ENCODE measurements at regions not wholly inside any gene's neighbourhood (a gene's known extent, or its start where the extent isn't known, plus 50 kb on each side); places are given as distances from the start of the nearest gene placed in this dataset.

GRCh38 chr1:50326026-50326425 lies 97.2 kb downstream of the DMRTA2 start:
- no peaks in the 10 kb centered on the region for H3K27me3 ChIP-seq (ENCODE audit: control insufficient read depth in 3 of 3, insufficient read depth in 3 of 3, low read length in 2 of 3)
- no peaks in the 10 kb centered on the region for H3K4me1 ChIP-seq (ENCODE audit: control insufficient read depth in 5 of 5, insufficient read depth in 5 of 5, low read length in 5 of 5)
- no peak overlapping the region for H3K27ac ChIP-seq (ENCODE audit: low read depth in 1 of 2, low read length in 1 of 2)
- whole genome bisulfite sequencing, 2 donors, result 94 to 97% methylated on average over 17 of the region's 17 CpGs
- DNase-seq (no peak), ATAC-seq (ENCODE audit: insufficient read depth, low FRiP score) (no peak)
- H3K36me3 ChIP-seq (ENCODE audit: control insufficient read depth in 4 of 4, insufficient read depth in 4 of 4, low read length in 4 of 4), result no peaks in the 10 kb centered on the region
- H3K4me3 ChIP-seq, result no peak overlapping the region
- H3K9me3 ChIP-seq (ENCODE audit: control insufficient read depth in 4 of 4, insufficient read depth in 3 of 4, low read length in 3 of 4), result peaks cover 0 to 2% (median 0%) of the 10 kb centered on the region in 4 donors
- no peak overlapping the region for H3K9ac ChIP-seq (ENCODE audit: insufficient read depth in 1 of 2, low read length in 2 of 2)
- TF ChIP-seq CTCF (IDR thresholded peaks at IDR 0.05; ENCODE audit: control extremely low read depth, extremely low read depth), result no peak

GRCh38 chr1:50322579-50322978 lies 100.7 kb downstream of the DMRTA2 start:
- no peak overlapping the region for H3K9ac ChIP-seq (ENCODE audit: insufficient read depth in 1 of 2, low read length in 2 of 2)
- ATAC-seq (ENCODE audit: insufficient read depth, low FRiP score) (no peak), DNase-seq (no peak)
- no peaks in the 10 kb centered on the region for H3K36me3 ChIP-seq (ENCODE audit: control insufficient read depth in 4 of 4, insufficient read depth in 4 of 4, low read length in 4 of 4)
- no peak overlapping the region for H3K4me3 ChIP-seq
- WGBS, 2 donors, result 43 to 62% methylated on average over 2 of the region's 2 CpGs
- H3K27ac ChIP-seq (ENCODE audit: low read depth in 1 of 2, low read length in 1 of 2), result no peak overlapping the region
- H3K4me1 ChIP-seq (ENCODE audit: control insufficient read depth in 5 of 5, insufficient read depth in 5 of 5, low read length in 5 of 5), result no peaks in the 10 kb centered on the region
- no peaks in the 10 kb centered on the region for H3K27me3 ChIP-seq (ENCODE audit: control insufficient read depth in 3 of 3, insufficient read depth in 3 of 3, low read length in 2 of 3)
- TF ChIP-seq CTCF (IDR thresholded peaks at IDR 0.05; ENCODE audit: control extremely low read depth, extremely low read depth), result no peak
- H3K9me3 ChIP-seq (ENCODE audit: control insufficient read depth in 4 of 4, insufficient read depth in 3 of 4, low read length in 3 of 4), result peaks cover 0 to 2% (median 0%) of the 10 kb centered on the region in 4 donors

GRCh38 chr1:50318428-50318827 lies 104.8 kb downstream of the DMRTA2 start:
- H3K27me3 ChIP-seq (ENCODE audit: control insufficient read depth in 3 of 3, insufficient read depth in 3 of 3, low read length in 2 of 3), result no peaks in the 10 kb centered on the region
- no peak overlapping the region for H3K27ac ChIP-seq (ENCODE audit: low read depth in 1 of 2, low read length in 1 of 2)
- peaks cover 0 to 4% (median 0%) of the 10 kb centered on the region in 4 donors for H3K9me3 ChIP-seq (ENCODE audit: control insufficient read depth in 4 of 4, insufficient read depth in 3 of 4, low read length in 3 of 4)
- H3K4me3 ChIP-seq, result no peak overlapping the region
- no peak for TF ChIP-seq CTCF (IDR thresholded peaks at IDR 0.05; ENCODE audit: control extremely low read depth, extremely low read depth)
- no peaks in the 10 kb centered on the region for H3K36me3 ChIP-seq (ENCODE audit: control insufficient read depth in 4 of 4, insufficient read depth in 4 of 4, low read length in 4 of 4)
- H3K4me1 ChIP-seq (ENCODE audit: control insufficient read depth in 5 of 5, insufficient read depth in 5 of 5, low read length in 5 of 5), result no peaks in the 10 kb centered on the region
- ATAC-seq (ENCODE audit: insufficient read depth, low FRiP score) (no peak), DNase-seq (no peak)
- H3K9ac ChIP-seq (ENCODE audit: insufficient read depth in 1 of 2, low read length in 2 of 2), result no peak overlapping the region

GRCh38 chr1:50308878-50309277 lies 114.4 kb downstream of the DMRTA2 start:
- no peak overlapping the region for H3K4me3 ChIP-seq
- no peaks in the 10 kb centered on the region for H3K9me3 ChIP-seq (ENCODE audit: control insufficient read depth in 4 of 4, insufficient read depth in 3 of 4, low read length in 3 of 4)
- H3K4me1 ChIP-seq (ENCODE audit: control insufficient read depth in 5 of 5, insufficient read depth in 5 of 5, low read length in 5 of 5), result no peaks in the 10 kb centered on the region
- ATAC-seq (ENCODE audit: insufficient read depth, low FRiP score) (no peak), DNase-seq (peak; percentile 70 to 89 (median 80))
- H3K27ac ChIP-seq (ENCODE audit: low read depth in 1 of 2, low read length in 1 of 2), result no peak overlapping the region
- 10% methylated on average over 6 of the region's 6 CpGs for WGBS, 2 donors
- no peaks in the 10 kb centered on the region for H3K27me3 ChIP-seq (ENCODE audit: control insufficient read depth in 3 of 3, insufficient read depth in 3 of 3, low read length in 2 of 3)
- H3K36me3 ChIP-seq (ENCODE audit: control insufficient read depth in 4 of 4, insufficient read depth in 4 of 4, low read length in 4 of 4), result no peaks in the 10 kb centered on the region
- TF ChIP-seq CTCF (IDR thresholded peaks at IDR 0.05; ENCODE audit: control extremely low read depth, extremely low read depth), result no peak
- no peak overlapping the region for H3K9ac ChIP-seq (ENCODE audit: insufficient read depth in 1 of 2, low read length in 2 of 2)
